ENCODE measurements at regions not wholly inside any gene's neighbourhood (a gene's known extent, or its start where the extent isn't known, plus 50 kb on each side); places are given as distances from the start of the nearest gene placed in this dataset.

DNA sequence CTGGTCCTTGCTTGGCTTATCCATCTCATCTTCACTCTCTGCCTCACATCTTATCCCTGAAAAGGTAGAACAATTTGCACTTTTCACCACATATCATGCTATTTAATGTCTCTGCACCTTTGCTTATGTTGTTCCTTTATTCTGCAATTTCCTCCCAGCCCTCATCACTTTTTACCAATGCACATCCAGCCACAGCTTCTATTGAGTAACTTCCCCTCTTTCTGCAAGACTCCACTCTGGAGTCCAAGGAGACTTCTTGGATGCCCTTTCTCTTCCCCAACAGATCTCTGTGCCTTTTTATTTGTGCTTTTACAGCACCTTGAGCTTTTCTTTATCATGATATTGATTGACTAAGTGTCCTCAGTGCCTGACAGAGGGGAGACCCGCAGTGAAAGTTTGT is 797.1 kb downstream of the VRK1 start:
- Histone ChIP-seq H3K36me3 (replicated peaks in 1 of 2; ENCODE audit: control insufficient read depth in 1 of 2, insufficient read depth in 2 of 2, low read length in 1 of 2) (no peaks in the 10 kb centered on the region), H3K4me1 (ENCODE audit: control insufficient read depth in 1 of 2, insufficient read depth in 2 of 2, low read depth in 1 of 2, low read length in 1 of 2) (no peaks in the 10 kb centered on the region), H3F3A (replicated peaks; ENCODE audit: insufficient read depth) (no peaks in the 10 kb centered on the region), H3K27ac (ENCODE audit: low read depth in 2 of 2, low read length in 1 of 2) (no peak overlapping the region), H4K20me1 (ENCODE audit: insufficient read depth) (no peaks in the 10 kb centered on the region), H2AFZ (ENCODE audit: low read depth) (no peak overlapping the region), H3K4me3 (ENCODE audit: low read depth in 2 of 2, low read length in 1 of 2) (no peak overlapping the region), H3K27me3 (ENCODE audit: insufficient read depth) (no peaks in the 10 kb centered on the region), H3K79me2 (ENCODE audit: insufficient read depth) (no peaks in the 10 kb centered on the region), H3K9me2 (no peaks in the 10 kb centered on the region), H3K9ac (no peak overlapping the region), H3K4me2 (no peak overlapping the region), H3K9me3 (no peaks in the 10 kb centered on the region)
- ChIA-PET CTCF (no interaction called here), POLR2A (no interaction called here)
- no peak for TF ChIP-seq FOXM1 (IDR thresholded peaks at IDR 0.05; ENCODE audit: low read depth)
- 0% methylated on average over 1 of the region's 1 CpG for WGBS (ENCODE audit: low lambda C conversion rate)
- no peak for DNase-seq

DNA sequence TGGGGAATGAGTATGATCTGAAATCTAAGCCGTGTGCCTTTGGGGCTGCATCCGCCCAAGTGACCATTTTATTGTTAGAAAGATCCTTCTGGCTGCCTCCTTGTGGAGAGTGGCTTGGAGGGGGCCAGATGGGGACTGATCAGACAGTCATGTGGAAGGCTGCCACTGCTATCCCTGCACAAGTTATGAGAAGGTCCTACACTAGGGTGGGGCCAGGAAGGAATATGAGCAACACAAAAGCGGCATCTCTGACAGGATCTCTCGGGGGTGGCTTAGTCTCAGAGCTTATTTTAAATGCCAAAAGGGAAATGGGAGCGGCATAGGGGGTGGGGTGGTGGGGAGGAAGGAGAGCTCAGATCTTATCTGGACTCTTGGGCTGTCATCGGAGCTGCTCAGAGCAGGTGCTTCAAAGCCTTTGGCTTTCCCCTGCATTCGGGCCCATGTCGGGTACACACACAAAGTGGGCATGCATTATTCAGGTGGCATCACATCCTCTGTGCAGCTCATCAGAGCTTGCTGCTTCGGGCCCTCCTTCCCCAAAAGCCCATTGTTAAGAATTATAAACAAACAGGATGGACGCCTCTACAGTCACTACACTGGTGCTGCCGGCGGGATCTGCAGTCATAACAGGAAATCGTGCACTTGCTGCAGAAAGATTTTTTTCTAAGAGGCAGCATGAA is 805.4 kb downstream of the VRK1 start:
- TF ChIP-seq, protein P1, sequence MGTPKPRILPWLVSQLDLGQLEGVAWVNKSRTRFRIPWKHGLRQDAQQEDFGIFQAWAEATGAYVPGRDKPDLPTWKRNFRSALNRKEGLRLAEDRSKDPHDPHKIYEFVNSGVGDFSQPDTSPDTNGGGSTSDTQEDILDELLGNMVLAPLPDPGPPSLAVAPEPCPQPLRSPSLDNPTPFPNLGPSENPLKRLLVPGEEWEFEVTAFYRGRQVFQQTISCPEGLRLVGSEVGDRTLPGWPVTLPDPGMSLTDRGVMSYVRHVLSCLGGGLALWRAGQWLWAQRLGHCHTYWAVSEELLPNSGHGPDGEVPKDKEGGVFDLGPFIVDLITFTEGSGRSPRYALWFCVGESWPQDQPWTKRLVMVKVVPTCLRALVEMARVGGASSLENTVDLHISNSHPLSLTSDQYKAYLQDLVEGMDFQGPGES (IDR thresholded peaks at IDR 0.05; ENCODE audit: low read depth, low read length) = no peak
- no peak for TF ChIP-seq POLR2AphosphoS5 (IDR thresholded peaks at IDR 0.05; ENCODE audit: low read depth, low read length)
- no peak for TF ChIP-seq FOXM1 (IDR thresholded peaks at IDR 0.05; ENCODE audit: low read depth)
- TF ChIP-seq CHD2 (IDR thresholded peaks at IDR 0.05; ENCODE audit: low read length, partially characterized antibody) = no peak
- no peak for TF ChIP-seq USF1 (IDR thresholded peaks at IDR 0.05; ENCODE audit: borderline replicate concordance, low read depth)
- TF ChIP-seq SMC3 (IDR thresholded peaks at IDR 0.05; ENCODE audit: low read depth, low read length) = no peak
- TF ChIP-seq ZBTB33 (IDR thresholded peaks at IDR 0.05; ENCODE audit: borderline replicate concordance, low read depth) = no peak
- no peak for TF ChIP-seq CTCF (IDR thresholded peaks at IDR 0.05)
- no peak for TF ChIP-seq MEF2A (IDR thresholded peaks at IDR 0.05; ENCODE audit: borderline replicate concordance, low read depth)
- TF ChIP-seq JUND (IDR thresholded peaks at IDR 0.05) = no peak
- no peak for TF ChIP-seq YY1 (IDR thresholded peaks at IDR 0.05; ENCODE audit: low read depth)
- TF ChIP-seq TAF1 (IDR thresholded peaks at IDR 0.05; ENCODE audit: borderline replicate concordance, low read depth, low read length) = no peak
- TF ChIP-seq EZH2phosphoT487 (IDR thresholded peaks at IDR 0.05; ENCODE audit: borderline replicate concordance, low read depth) = no peak
- TF ChIP-seq RAD21 (IDR thresholded peaks at IDR 0.05; ENCODE audit: low read length) = no peak
- no peak for TF ChIP-seq GATA2 (CRISPR knock-in tag; IDR thresholded peaks at IDR 0.05)
- no peak for TF ChIP-seq SIN3A (IDR thresholded peaks at IDR 0.05; ENCODE audit: borderline replicate concordance, low read depth, low read length)
- TF ChIP-seq, protein P2, sequence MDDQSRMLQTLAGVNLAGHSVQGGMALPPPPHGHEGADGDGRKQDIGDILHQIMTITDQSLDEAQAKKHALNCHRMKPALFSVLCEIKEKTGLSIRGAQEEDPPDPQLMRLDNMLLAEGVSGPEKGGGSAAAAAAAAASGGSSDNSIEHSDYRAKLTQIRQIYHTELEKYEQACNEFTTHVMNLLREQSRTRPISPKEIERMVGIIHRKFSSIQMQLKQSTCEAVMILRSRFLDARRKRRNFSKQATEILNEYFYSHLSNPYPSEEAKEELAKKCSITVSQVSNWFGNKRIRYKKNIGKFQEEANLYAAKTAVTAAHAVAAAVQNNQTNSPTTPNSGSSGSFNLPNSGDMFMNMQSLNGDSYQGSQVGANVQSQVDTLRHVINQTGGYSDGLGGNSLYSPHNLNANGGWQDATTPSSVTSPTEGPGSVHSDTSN (IDR thresholded peaks at IDR 0.05) = no peak
- TF ChIP-seq TCF12 (IDR thresholded peaks at IDR 0.05) = no peak
- no peak for TF ChIP-seq FOSL2 (IDR thresholded peaks at IDR 0.05; ENCODE audit: borderline replicate concordance, low read depth)
- no peak for TF ChIP-seq NRF1 (IDR thresholded peaks at IDR 0.05; ENCODE audit: low read depth, low read length)
- Histone ChIP-seq H3K27me3 (ENCODE audit: insufficient read depth) (no peaks in the 10 kb centered on the region), H3K4me1 (ENCODE audit: control insufficient read depth in 1 of 2, insufficient read depth in 2 of 2, low read depth in 1 of 2, low read length in 1 of 2) (no peaks in the 10 kb centered on the region), H3K79me2 (ENCODE audit: insufficient read depth) (no peaks in the 10 kb centered on the region), H3K9me2 (no peaks in the 10 kb centered on the region), H2AFZ (ENCODE audit: low read depth) (no peak overlapping the region), H3K4me3 (ENCODE audit: low read depth in 2 of 2, low read length in 1 of 2) (no peak overlapping the region), H3K9ac (no peak overlapping the region), H3K36me3 (replicated peaks in 1 of 2; ENCODE audit: control insufficient read depth in 1 of 2, insufficient read depth in 2 of 2, low read length in 1 of 2) (no peaks in the 10 kb centered on the region), H3F3A (replicated peaks; ENCODE audit: insufficient read depth) (no peaks in the 10 kb centered on the region), H3K4me2 (no peak overlapping the region), H3K27ac (ENCODE audit: low read depth in 2 of 2, low read length in 1 of 2) (no peak overlapping the region), H4K20me1 (ENCODE audit: insufficient read depth) (no peaks in the 10 kb centered on the region), H3K9me3 (no peaks in the 10 kb centered on the region)
- POLR2A ChIA-PET = no interaction called here
- CTCF ChIA-PET = no interaction called here
- WGBS (ENCODE audit: low lambda C conversion rate) = 5% methylated on average over 13 of the region's 13 CpGs
- DNase-seq = no peak

Data from SK-N-SH (cell line).